Tibial nerve (tissue), 3 donors: ENCODE measurements at regions not wholly inside any gene's neighbourhood (a gene's known extent, or its start where the extent isn't known, plus 50 kb on each side); places are given as distances from the start of the nearest gene placed in this dataset.

Experiments used
- CTCF ChIP-seq, 5 experiments: fragments of 200-600 bp in 3 of 5; fragments of 450-650 bp in 2 of 5; sonication (generic) in 3 of 5; IDR thresholded peaks; one replicate each; pipeline ENCODE4 v1.5.1; 2016 to 2019; ENCODE audit warnings: antibody characterized with exemption in 5 of 5, mild to moderate bottlenecking in 3 of 5, moderate library complexity in 2 of 5
- POLR2A ChIP-seq, 2 donors: fragments of 450-650 bp; IDR thresholded peaks; one replicate each; pipeline ENCODE4 v1.6.1; 2017; ENCODE audit warnings: antibody characterized with exemption in 2 of 2, mild to moderate bottlenecking in 2 of 2, moderate library complexity in 2 of 2

- TF ChIP-seq CTCF (IDR thresholded peaks at IDR 0.05) (no peak), POLR2A (IDR thresholded peaks at IDR 0.05) (no peak)
These were observed 801.4 kb upstream of the ZEB2 start for GRCh38 chr2:145321344-145321743.
